ENCODE measurements at regions not wholly inside any gene's neighbourhood (a gene's known extent, or its start where the extent isn't known, plus 50 kb on each side); places are given as distances from the start of the nearest gene placed in this dataset.

GRCh38 chr3:110391640-110392395 lies 679.8 kb upstream of the NECTIN3 start:
- Histone ChIP-seq H3K14ac (ENCODE audit: insufficient read depth, low read length) (no peak overlapping the region), H2BK5ac (ENCODE audit: insufficient read length, low read length) (no peak overlapping the region), H3K27ac (ENCODE audit: insufficient read length, low read depth, low read length) (no peak overlapping the region), H3K79me2 (ENCODE audit: insufficient read depth, low read length) (no peaks in the 10 kb centered on the region), H3K56ac (ENCODE audit: insufficient read length, low read depth, low read length) (no peak overlapping the region), H4K20me1 (ENCODE audit: control insufficient read depth, insufficient read depth, insufficient read length) (no peaks in the 10 kb centered on the region), H3K4ac (ENCODE audit: low read depth, low read length) (no peak overlapping the region), H3K9me3 (ENCODE audit: control insufficient read depth, low read depth, low read length) (no peaks in the 10 kb centered on the region), H3T11ph (ENCODE audit: low read length) (no peak overlapping the region), H2AK5ac (ENCODE audit: insufficient read length, low read length) (no peak overlapping the region), H3K27me3 (ENCODE audit: insufficient read depth, low read length) (no peaks in the 10 kb centered on the region), H3K18ac (ENCODE audit: insufficient read length, low read depth, low read length) (no peak overlapping the region), H2BK20ac (ENCODE audit: low read depth, low read length, poor library complexity, severe bottlenecking) (no peak overlapping the region), H4K5ac (ENCODE audit: insufficient read length, low read depth, low read length) (no peak overlapping the region), H4K91ac (ENCODE audit: insufficient read length, low read depth, low read length) (no peak overlapping the region), H4K8ac (replicated peaks; ENCODE audit: insufficient read length, low read depth, low read length) (no peak overlapping the region), H2BK15ac (ENCODE audit: low read depth, low read length) (no peak overlapping the region), H3K23me2 (ENCODE audit: insufficient read length, low read depth, low read length, poor library complexity, severe bottlenecking) (no peaks in the 10 kb centered on the region), H3K9ac (ENCODE audit: extremely low read depth, insufficient read length, low read length) (no peak overlapping the region), H3K4me1 (ENCODE audit: insufficient read depth, low read length) (no peaks in the 10 kb centered on the region; the same call in 1 of the 2 replicates), H3K23ac (ENCODE audit: insufficient read length, low read depth, low read length) (no peak overlapping the region), H2AFZ (ENCODE audit: low read length) (no peak overlapping the region), H2BK120ac (ENCODE audit: low read depth, low read length, poor library complexity, severe bottlenecking) (no peak overlapping the region), H3K4me2 (ENCODE audit: insufficient read depth, insufficient read length, low read length) (no peak overlapping the region), H3K79me1 (ENCODE audit: insufficient read depth, low read depth, low read length, poor library complexity, severe bottlenecking) (no peaks in the 10 kb centered on the region), H2BK12ac (ENCODE audit: insufficient read length, low read depth, low read length) (no peak overlapping the region)
- H3K27ac Mint-ChIP-seq, result peak overlapping the region in 1 of 3 experiments; percentile 13; a peak in 2 of 7 replicates
- H3K27me3 Mint-ChIP-seq (ENCODE audit: low read depth), result no peaks in the 10 kb centered on the region
- H3K36me3 Mint-ChIP-seq (ENCODE audit: insufficient read depth in 1 of 3, low read depth in 3 of 3), result no peaks in the 10 kb centered on the region; a peak in 1 of 7 replicates
- H3K9me3 Mint-ChIP-seq, result no peaks in the 10 kb centered on the region
- H3K4me1 Mint-ChIP-seq, result peaks cover 19 to 20% of the 10 kb centered on the region in 2 experiments
- no peak for DNase-seq
- no peak for TF ChIP-seq CTCF (conservative IDR thresholded peaks at IDR 0.05)
- no CpG with 5 or more reads among the region's 7 CpGs for WGBS (ENCODE audit: extremely low coverage, insufficient read length, low lambda C conversion rate)
- no peak overlapping the region for H3K4me3 Mint-ChIP-seq

Data from H9 (cell line).